HEK293 (cell line): ENCODE measurements at regions not wholly inside any gene's neighbourhood (a gene's known extent, or its start where the extent isn't known, plus 50 kb on each side); places are given as distances from the start of the nearest gene placed in this dataset.

Experiments
- CTCF ChIA-PET: fragments of 350-600 bp; formaldehyde crosslinking; extraction: SDS; loops from one replicate; lab custom pipeline; 2021; ENCODE audit warnings: antibody characterized with exemption; lab: Yijun Ruan, JAX
- POLR2A ChIA-PET: fragments of 300-600 bp; formaldehyde crosslinking; extraction: SDS; loops from one replicate; lab custom pipeline; 2020; ENCODE audit warnings: antibody characterized with exemption, inconsistent platforms; lab: Yijun Ruan, JAX
- H3K27ac ChIP-seq: fragments of 200-500 bp; sonication (Bioruptor generic); 2 replicates; pipeline ENCODE4 v1.5.1; 2014; ENCODE audit warnings: low read depth, low read length, control low read depth, inconsistent platforms; ENCODE audit errors: extremely low read depth
- H3K36me3 ChIP-seq, 2 experiments: fragments of 200-500 bp in 1 of 2; sonication (Bioruptor generic) in 1 of 2; 1 replicate in 1 of 2; 2 replicates in 1 of 2; pipeline ENCODE4 v1.5.1; 2014 to 2017; ENCODE audit warnings: inconsistent platforms in 2 of 2, low read length in 2 of 2; ENCODE audit not compliant: control insufficient read depth in 2 of 2, insufficient read depth in 1 of 2
- H3K4me1 ChIP-seq: fragments of 200-500 bp; sonication (Bioruptor generic); 2 replicates; pipeline ENCODE4 v1.5.1; 2014; ENCODE audit warnings: mild to moderate bottlenecking, low read length, inconsistent platforms; ENCODE audit not compliant: control insufficient read depth, insufficient read depth
- H3K4me3 ChIP-seq: 2 replicates; pipeline ENCODE4 v1.5.1; 2011; ENCODE audit warnings: low read depth, mild to moderate bottlenecking, control low read depth, low read length, moderate library complexity
- H3K9me3 ChIP-seq: fragments of 200-500 bp; sonication (Bioruptor generic); 2 replicates; pipeline ENCODE4 v1.5.1; 2014; ENCODE audit warnings: low read depth, low read length, inconsistent platforms; ENCODE audit not compliant: control insufficient read depth, insufficient read depth
- HOXA7 ChIP-seq: sonication (generic); formaldehyde crosslinking; IDR thresholded peaks from 2 replicates; pipeline ENCODE4 v1.8.1; 2022; ENCODE audit warnings: missing genetic modification reagents, borderline replicate concordance
- KLF1 ChIP-seq: fragments of 450-650 bp; formaldehyde crosslinking; IDR thresholded peaks from 2 replicates; pipeline ENCODE4 v1.5.1; 2016; ENCODE audit warnings: missing biosample characterization, missing genetic modification characterization
- KLF8 ChIP-seq: fragments of 450-650 bp; formaldehyde crosslinking; IDR thresholded peaks from 2 replicates; pipeline ENCODE4 v1.5.1; 2016; ENCODE audit warnings: missing biosample characterization, missing genetic modification characterization
- KLF9 ChIP-seq: fragments of 450-650 bp; formaldehyde crosslinking; IDR thresholded peaks from 2 replicates; pipeline ENCODE4 v1.5.1; 2016; ENCODE audit warnings: missing biosample characterization, missing genetic modification characterization, low read depth
- ZBTB1 ChIP-seq: fragments of 450-650 bp; formaldehyde crosslinking; IDR thresholded peaks from 2 replicates; pipeline ENCODE4 v1.5.1; 2016; ENCODE audit warnings: missing biosample characterization, missing genetic modification characterization
- ZFP41 ChIP-seq: fragments of 450-650 bp; formaldehyde crosslinking; IDR thresholded peaks from 2 replicates; pipeline ENCODE4 v1.5.1; 2016; ENCODE audit warnings: missing biosample characterization, missing genetic modification characterization, borderline replicate concordance
- ZNF239 ChIP-seq: fragments of 450-650 bp; formaldehyde crosslinking; IDR thresholded peaks from 2 replicates; pipeline ENCODE4 v1.5.1; 2016; ENCODE audit warnings: missing biosample characterization, missing genetic modification characterization
- ZNF266 ChIP-seq: fragments of 450-650 bp; formaldehyde crosslinking; IDR thresholded peaks from 2 replicates; pipeline ENCODE4 v1.5.1; 2016; ENCODE audit warnings: missing biosample characterization, missing genetic modification characterization, low read depth
- ZNF302 ChIP-seq: fragments of 450-650 bp; formaldehyde crosslinking; IDR thresholded peaks from 2 replicates; pipeline ENCODE4 v1.5.1; 2016; ENCODE audit warnings: missing biosample characterization, missing genetic modification characterization, low read depth
- ZNF350 ChIP-seq: fragments of 450-650 bp; formaldehyde crosslinking; IDR thresholded peaks from 2 replicates; pipeline ENCODE4 v1.5.0; 2017; ENCODE audit warnings: missing biosample characterization, mild to moderate bottlenecking, missing genetic modification characterization
- ZNF404 ChIP-seq: fragments of 450-650 bp; formaldehyde crosslinking; IDR thresholded peaks from 2 replicates; pipeline ENCODE4 v1.5.1; 2017; ENCODE audit warnings: missing biosample characterization, missing genetic modification characterization
- ZNF433 ChIP-seq: fragments of 450-650 bp; formaldehyde crosslinking; IDR thresholded peaks from 2 replicates; pipeline ENCODE4 v1.5.1; 2016; ENCODE audit warnings: missing biosample characterization, missing genetic modification characterization, low read depth
- ZNF544 ChIP-seq: fragments of 450-650 bp; formaldehyde crosslinking; IDR thresholded peaks from 2 replicates; pipeline ENCODE4 v1.5.0; 2017; ENCODE audit warnings: missing biosample characterization, missing genetic modification characterization
- ZNF707 ChIP-seq: fragments of 450-650 bp; formaldehyde crosslinking; IDR thresholded peaks from 2 replicates; pipeline ENCODE4 v1.5.1; 2016; ENCODE audit warnings: missing biosample characterization, missing genetic modification characterization
- ZNF791 ChIP-seq: fragments of 450-650 bp; formaldehyde crosslinking; IDR thresholded peaks from 2 replicates; pipeline ENCODE4 v1.5.1; 2016; ENCODE audit warnings: missing biosample characterization, missing genetic modification characterization
- TF ChIP-seq, protein P1 (sequence below): fragments of 450-650 bp; formaldehyde crosslinking; IDR thresholded peaks from 2 replicates; pipeline ENCODE4 v1.5.1; 2016; ENCODE audit warnings: missing biosample characterization, missing genetic modification characterization
- TF ChIP-seq, protein P2 (sequence below): fragments of 450-650 bp; formaldehyde crosslinking; IDR thresholded peaks from 2 replicates; pipeline ENCODE4 v1.5.1; 2016; ENCODE audit warnings: missing biosample characterization, missing genetic modification characterization
- TF ChIP-seq, protein P3 (sequence below): fragments of 450-650 bp; formaldehyde crosslinking; IDR thresholded peaks from 2 replicates; pipeline ENCODE4 v1.5.1; 2016; ENCODE audit warnings: missing biosample characterization, missing genetic modification characterization
- TF ChIP-seq, protein P4 (sequence below): fragments of 450-650 bp; formaldehyde crosslinking; IDR thresholded peaks from 2 replicates; pipeline ENCODE4 v1.5.1; 2016; ENCODE audit warnings: missing biosample characterization, missing genetic modification characterization

DNA sequence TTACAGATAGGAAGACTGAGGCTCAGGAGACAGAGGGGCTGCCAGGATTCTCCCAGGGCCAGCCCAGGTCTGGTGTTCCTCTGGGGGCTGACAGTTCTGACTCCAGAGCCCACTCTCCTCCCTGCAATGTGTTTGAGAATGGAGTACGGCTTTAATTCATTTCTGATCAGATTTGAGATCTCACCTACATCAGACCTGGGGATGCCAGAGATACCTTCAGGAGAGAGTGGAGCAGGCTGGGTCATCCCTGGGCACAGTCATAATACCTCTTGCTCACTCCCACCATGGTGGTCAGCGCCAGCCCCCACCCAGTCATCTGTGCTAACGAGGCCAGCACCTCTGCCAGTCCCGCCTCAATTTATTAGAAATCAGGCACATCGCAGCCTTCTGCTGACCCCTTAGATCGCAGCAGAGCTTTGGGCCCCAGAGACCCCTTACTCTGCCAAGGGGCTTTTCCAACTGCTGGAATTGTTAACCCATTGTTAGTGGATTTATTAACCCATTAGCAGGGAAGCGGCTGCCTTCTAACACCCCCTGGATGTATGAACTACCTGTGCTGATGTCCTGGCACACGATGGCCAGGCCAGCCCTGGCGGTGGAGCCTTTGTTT is 352.1 kb downstream of the MATN1 start:
- CTCF ChIA-PET = no interaction called here
- POLR2A ChIA-PET = no interaction called here
- no peak for TF ChIP-seq ZNF544 (tag by site-specific recombination)
- TF ChIP-seq ZNF302 (tag by site-specific recombination) = no peak
- no peak for TF ChIP-seq KLF1 (tag by site-specific recombination)
- no peak for TF ChIP-seq ZNF350 (tag by site-specific recombination)
- TF ChIP-seq, protein P1, sequence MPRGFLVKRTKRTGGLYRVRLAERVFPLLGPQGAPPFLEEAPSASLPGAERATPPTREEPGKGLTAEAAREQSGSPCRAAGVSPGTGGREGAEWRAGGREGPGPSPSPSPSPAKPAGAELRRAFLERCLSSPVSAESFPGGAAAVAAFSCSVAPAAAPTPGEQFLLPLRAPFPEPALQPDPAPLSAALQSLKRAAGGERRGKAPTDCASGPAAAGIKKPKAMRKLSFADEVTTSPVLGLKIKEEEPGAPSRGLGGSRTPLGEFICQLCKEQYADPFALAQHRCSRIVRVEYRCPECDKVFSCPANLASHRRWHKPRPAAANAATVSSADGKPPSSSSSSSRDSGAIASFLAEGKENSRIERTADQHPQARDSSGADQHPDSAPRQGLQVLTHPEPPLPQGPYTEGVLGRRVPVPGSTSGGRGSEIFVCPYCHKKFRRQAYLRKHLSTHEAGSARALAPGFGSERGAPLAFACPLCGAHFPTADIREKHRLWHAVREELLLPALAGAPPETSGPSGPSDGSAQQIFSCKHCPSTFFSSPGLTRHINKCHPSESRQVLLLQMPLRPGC (tag by site-specific recombination) = no peak
- Histone ChIP-seq H3K4me3 (no peak overlapping the region), H3K36me3 (no peaks in the 10 kb centered on the region), H3K27ac (no peak overlapping the region), H3K4me1 (no peaks in the 10 kb centered on the region), H3K9me3 (no peaks in the 10 kb centered on the region)

DNA sequence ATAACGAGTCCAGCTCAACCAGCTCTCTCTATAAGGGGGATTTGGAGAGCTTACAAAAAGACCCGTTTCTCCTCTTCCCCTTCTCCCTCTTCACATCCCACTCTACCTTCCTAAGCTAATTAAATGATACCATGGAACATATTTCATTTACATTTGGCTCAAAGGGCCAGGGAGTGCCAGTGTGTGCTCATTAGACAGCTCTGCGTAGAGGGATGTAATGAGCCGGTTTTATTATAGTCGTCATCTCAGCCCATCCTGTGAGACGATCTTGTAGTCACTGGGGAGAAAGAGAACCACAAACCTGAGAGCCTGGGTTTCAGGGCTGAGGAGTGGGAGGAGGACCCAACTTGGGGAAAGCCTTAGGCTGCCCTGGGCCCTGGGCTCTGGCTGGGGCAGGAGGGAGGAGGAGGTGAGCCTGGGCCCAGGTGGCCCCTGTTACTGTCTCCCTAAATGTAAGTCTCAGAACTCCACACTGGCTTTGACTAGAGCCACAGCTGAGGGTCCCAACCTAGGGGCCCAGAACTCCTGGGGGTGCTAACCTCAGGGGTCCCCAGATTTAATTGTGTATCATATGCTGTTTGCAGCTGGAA is 354.6 kb downstream of the MATN1 start:
- ChIA-PET CTCF (interaction anchor here (0.7 to 2.8 kb wide), 2 partner anchors 12 to 66 kb away, joined by 3 to 20 read pairs; no protein-coding TSS in a partner anchor), POLR2A (no interaction called here)
- H3K36me3 ChIP-seq = no peaks in the 10 kb centered on the region
- no peak overlapping the region for H3K4me3 ChIP-seq
- no peaks in the 10 kb centered on the region for H3K9me3 ChIP-seq
- H3K27ac ChIP-seq = no peak overlapping the region
- TF ChIP-seq KLF9 (no peak), ZNF791 (tag by site-specific recombination) (no peak), ZNF707 (tag by site-specific recombination) (no peak), ZNF239 (no peak), ZFP41 (tag by site-specific recombination) (no peak), HOXA7 (no peak), ZNF404 (tag by site-specific recombination) (no peak), ZNF266 (tag by site-specific recombination) (no peak), ZBTB1 (no peak), KLF8 (tag by site-specific recombination) (no peak), ZNF433 (tag by site-specific recombination) (no peak)
- TF ChIP-seq, protein P2, sequence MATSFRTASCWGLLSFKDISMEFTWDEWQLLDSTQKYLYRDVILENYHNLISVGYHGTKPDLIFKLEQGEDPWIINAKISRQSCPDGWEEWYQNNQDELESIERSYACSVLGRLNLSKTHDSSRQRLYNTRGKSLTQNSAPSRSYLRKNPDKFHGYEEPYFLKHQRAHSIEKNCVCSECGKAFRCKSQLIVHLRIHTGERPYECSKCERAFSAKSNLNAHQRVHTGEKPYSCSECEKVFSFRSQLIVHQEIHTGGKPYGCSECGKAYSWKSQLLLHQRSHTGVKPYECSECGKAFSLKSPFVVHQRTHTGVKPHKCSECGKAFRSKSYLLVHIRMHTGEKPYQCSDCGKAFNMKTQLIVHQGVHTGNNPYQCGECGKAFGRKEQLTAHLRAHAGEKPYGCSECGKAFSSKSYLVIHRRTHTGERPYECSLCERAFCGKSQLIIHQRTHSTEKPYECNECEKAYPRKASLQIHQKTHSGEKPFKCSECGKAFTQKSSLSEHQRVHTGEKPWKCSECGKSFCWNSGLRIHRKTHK = no peak
- TF ChIP-seq, protein P3, sequence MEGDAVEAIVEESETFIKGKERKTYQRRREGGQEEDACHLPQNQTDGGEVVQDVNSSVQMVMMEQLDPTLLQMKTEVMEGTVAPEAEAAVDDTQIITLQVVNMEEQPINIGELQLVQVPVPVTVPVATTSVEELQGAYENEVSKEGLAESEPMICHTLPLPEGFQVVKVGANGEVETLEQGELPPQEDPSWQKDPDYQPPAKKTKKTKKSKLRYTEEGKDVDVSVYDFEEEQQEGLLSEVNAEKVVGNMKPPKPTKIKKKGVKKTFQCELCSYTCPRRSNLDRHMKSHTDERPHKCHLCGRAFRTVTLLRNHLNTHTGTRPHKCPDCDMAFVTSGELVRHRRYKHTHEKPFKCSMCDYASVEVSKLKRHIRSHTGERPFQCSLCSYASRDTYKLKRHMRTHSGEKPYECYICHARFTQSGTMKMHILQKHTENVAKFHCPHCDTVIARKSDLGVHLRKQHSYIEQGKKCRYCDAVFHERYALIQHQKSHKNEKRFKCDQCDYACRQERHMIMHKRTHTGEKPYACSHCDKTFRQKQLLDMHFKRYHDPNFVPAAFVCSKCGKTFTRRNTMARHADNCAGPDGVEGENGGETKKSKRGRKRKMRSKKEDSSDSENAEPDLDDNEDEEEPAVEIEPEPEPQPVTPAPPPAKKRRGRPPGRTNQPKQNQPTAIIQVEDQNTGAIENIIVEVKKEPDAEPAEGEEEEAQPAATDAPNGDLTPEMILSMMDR = no peak
- TF ChIP-seq, protein P4, sequence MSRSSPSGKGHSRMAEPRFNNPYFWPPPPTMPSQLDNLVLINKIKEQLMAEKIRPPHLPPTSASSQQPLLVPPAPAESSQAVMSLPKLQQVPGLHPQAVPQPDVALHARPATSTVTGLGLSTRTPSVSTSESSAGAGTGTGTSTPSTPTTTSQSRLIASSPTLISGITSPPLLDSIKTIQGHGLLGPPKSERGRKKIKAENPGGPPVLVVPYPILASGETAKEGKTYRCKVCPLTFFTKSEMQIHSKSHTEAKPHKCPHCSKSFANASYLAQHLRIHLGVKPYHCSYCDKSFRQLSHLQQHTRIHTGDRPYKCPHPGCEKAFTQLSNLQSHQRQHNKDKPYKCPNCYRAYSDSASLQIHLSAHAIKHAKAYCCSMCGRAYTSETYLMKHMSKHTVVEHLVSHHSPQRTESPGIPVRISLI (tag by site-specific recombination) = no peak
- H3K4me1 ChIP-seq = no peaks in the 10 kb centered on the region
